ENCODE measurements at regions not wholly inside any gene's neighbourhood (a gene's known extent, or its start where the extent isn't known, plus 50 kb on each side); places are given as distances from the start of the nearest gene placed in this dataset.

GRCh38 chr14:39722547-39723273 is 290.5 kb upstream of the FBXO33 start:
- Mint-ChIP-seq H3K36me3 (no peaks in the 10 kb centered on the region), H3K4me1 (no peaks in the 10 kb centered on the region), H3K9me3 (peaks cover 0 to 4% (median 1%) of the 10 kb centered on the region in 7 donors), H3K27me3 (ENCODE audit: low read depth in 3 of 3) (peaks cover 0 to 1% (median 0%) of the 10 kb centered on the region in 3 donors), H3K27ac (no peak overlapping the region), H3K4me3 (no peak overlapping the region)
- H3K4me1 ChIP-seq (ENCODE audit: control insufficient read depth in 1 of 2, insufficient read depth in 2 of 2, low read length in 2 of 2), result no peaks in the 10 kb centered on the region
- WGBS (ENCODE audit: insufficient coverage), result no CpG with 5 or more reads among the region's 2 CpGs
- H3K9me3 ChIP-seq (replicated peaks in 1 of 2; ENCODE audit: control insufficient read depth in 1 of 2, insufficient read depth in 1 of 2, low read length in 2 of 2), result no peaks in the 10 kb centered on the region
- H2AFZ ChIP-seq (ENCODE audit: insufficient read depth, low read depth, low read length, poor library complexity, severe bottlenecking), result no peak overlapping the region
- H3K27ac ChIP-seq (ENCODE audit: low read depth in 1 of 2, low read length in 2 of 2), result no peak overlapping the region
- H3K9ac ChIP-seq (ENCODE audit: insufficient read depth, low read length, poor library complexity, severe bottlenecking), result no peak overlapping the region
- no peak overlapping the region for H3K4me2 ChIP-seq (replicated peaks; ENCODE audit: extremely low read depth, low read length, poor library complexity, severe bottlenecking)
- H3K36me3 ChIP-seq (replicated peaks in 1 of 2; ENCODE audit: control insufficient read depth in 1 of 2, insufficient read depth in 2 of 2, low read length in 2 of 2), result no peaks in the 10 kb centered on the region
- DNase-seq, result no peak
- H3K27me3 ChIP-seq (ENCODE audit: control insufficient read depth in 2 of 2, insufficient read depth in 2 of 2, low read length in 2 of 2), result no peaks in the 10 kb centered on the region
- no peak overlapping the region for H3K4me3 ChIP-seq (replicated peaks in 1 of 3; ENCODE audit: low read depth in 2 of 3, low read length in 3 of 3)
- no peaks in the 10 kb centered on the region for H3K79me2 ChIP-seq (ENCODE audit: insufficient read depth, low read length)
- no peaks in the 10 kb centered on the region for H4K20me1 ChIP-seq (ENCODE audit: insufficient read depth, low read length)
- no peak for TF ChIP-seq CTCF (IDR thresholded peaks at IDR 0.05)
- intact Hi-C loops (cut with micrococcal nuclease), result no loop called here

- no peak for DNase-seq
- no peaks in the 10 kb centered on the region for H3K4me1 ChIP-seq (ENCODE audit: control insufficient read depth in 1 of 2, insufficient read depth in 2 of 2, low read length in 2 of 2)
- H3K4me3 ChIP-seq (replicated peaks in 1 of 3; ENCODE audit: low read depth in 2 of 3, low read length in 3 of 3), result no peak overlapping the region
- H3K9me3 ChIP-seq (replicated peaks in 1 of 2; ENCODE audit: control insufficient read depth in 1 of 2, insufficient read depth in 1 of 2, low read length in 2 of 2), result no peaks in the 10 kb centered on the region
- TF ChIP-seq CTCF (IDR thresholded peaks at IDR 0.05), result no peak
- no peak overlapping the region for H2AFZ ChIP-seq (ENCODE audit: insufficient read depth, low read depth, low read length, poor library complexity, severe bottlenecking)
- H3K9me3 Mint-ChIP-seq, result peaks cover 0 to 6% (median 0%) of the 10 kb centered on the region in 7 donors
- no peak overlapping the region for H3K27ac ChIP-seq (ENCODE audit: low read depth in 1 of 2, low read length in 2 of 2)
- H3K27ac Mint-ChIP-seq, result no peak overlapping the region
- WGBS (ENCODE audit: insufficient coverage), result 90% methylated on average over 2 of the region's 3 CpGs
- no peak overlapping the region for H3K4me2 ChIP-seq (replicated peaks; ENCODE audit: extremely low read depth, low read length, poor library complexity, severe bottlenecking)
- H3K4me3 Mint-ChIP-seq, result no peak overlapping the region
- H3K79me2 ChIP-seq (ENCODE audit: insufficient read depth, low read length), result no peaks in the 10 kb centered on the region
- intact Hi-C loops (cut with micrococcal nuclease), result no loop called here
- no peaks in the 10 kb centered on the region for H3K27me3 ChIP-seq (ENCODE audit: control insufficient read depth in 2 of 2, insufficient read depth in 2 of 2, low read length in 2 of 2)
- no peaks in the 10 kb centered on the region for H3K36me3 ChIP-seq (replicated peaks in 1 of 2; ENCODE audit: control insufficient read depth in 1 of 2, insufficient read depth in 2 of 2, low read length in 2 of 2)
- H3K36me3 Mint-ChIP-seq, result no peaks in the 10 kb centered on the region
- no peaks in the 10 kb centered on the region for H3K4me1 Mint-ChIP-seq
- H3K9ac ChIP-seq (ENCODE audit: insufficient read depth, low read length, poor library complexity, severe bottlenecking), result no peak overlapping the region
- H4K20me1 ChIP-seq (ENCODE audit: insufficient read depth, low read length), result no peaks in the 10 kb centered on the region
- H3K27me3 Mint-ChIP-seq (ENCODE audit: low read depth in 3 of 3), result peaks cover 0 to 1% (median 0%) of the 10 kb centered on the region in 3 donors
These were observed 284.8 kb upstream of the FBXO33 start for GRCh38 chr14:39716987-39717570.
